AML-193 (cell line): ENCODE measurements at regions not wholly inside any gene's neighbourhood (a gene's known extent, or its start where the extent isn't known, plus 50 kb on each side); places are given as distances from the start of the nearest gene placed in this dataset.
A peak's percentile ranks its signal among the peaks of the same experiment; 100 is the strongest.
"Not testable (repeated sequence)": the region's sequence is repeated elsewhere in the genome, so short reads cannot be mapped to it uniquely, and the experiment has no call there.

Experiments
- DNase-seq, 2 experiments: peaks; one replicate each; lab custom pipeline; 2025; lab: John Stamatoyannopoulos, UW

DNA sequence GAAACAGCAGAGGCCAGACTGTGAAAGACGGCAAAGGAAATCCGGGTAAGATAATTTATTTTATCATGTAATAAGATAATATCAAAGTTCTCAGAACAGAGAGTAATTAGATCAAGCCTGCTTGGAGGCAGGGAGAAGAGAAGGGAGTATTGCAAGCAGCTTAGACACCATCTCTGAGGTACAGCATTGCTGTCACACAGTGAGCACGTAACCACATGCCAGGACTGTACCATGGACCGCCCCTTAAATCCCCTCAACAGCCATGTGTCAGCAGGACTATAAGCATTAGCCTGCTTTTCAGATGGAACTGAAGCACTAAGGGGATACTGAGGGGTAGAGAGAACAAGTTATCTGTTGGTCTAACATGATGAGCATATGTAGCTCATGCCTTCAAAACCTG lies 141.5 kb downstream of the C6orf118 start:
- no peak for DNase-seq

- DNase-seq = no peak
Observed at GRCh38 chr6:165167311-165167710, 142.1 kb downstream of the C6orf118 start.

DNA sequence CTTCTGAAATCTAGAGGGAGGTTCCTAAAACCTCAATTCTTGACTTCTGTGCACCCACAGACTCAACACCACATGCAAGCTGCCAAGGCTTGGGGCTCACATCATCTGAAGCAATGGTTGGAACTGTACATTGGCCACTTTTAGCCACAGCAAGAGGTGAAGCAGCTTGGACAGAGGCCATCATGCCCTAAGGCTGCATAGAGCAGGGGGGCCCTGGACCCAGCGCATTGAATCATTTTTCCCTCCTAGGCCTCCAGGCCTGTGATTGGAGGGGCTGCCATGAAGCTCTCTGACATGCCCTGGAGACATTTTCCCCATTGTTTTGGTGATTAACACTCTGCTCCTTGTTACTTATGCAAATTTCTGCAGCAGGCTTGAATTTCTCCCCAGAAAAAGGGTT lies 145.9 kb downstream of the C6orf118 start:
- DNase-seq = no peak

GRCh38 chr6:165159460-165159859 lies 149.9 kb downstream of the C6orf118 start:
- no peak for DNase-seq

- DNase-seq = no peak
Observed at GRCh38 chr6:165146456-165146855, 162.9 kb downstream of the C6orf118 start.

GRCh38 chr6:165135889-165136288 lies 173.5 kb downstream of the C6orf118 start:
- no peak for DNase-seq

GRCh38 chr6:165129086-165129485 lies 180.3 kb downstream of the C6orf118 start:
- DNase-seq = no peak

GRCh38 chr6:165127743-165128142 lies 181.7 kb downstream of the C6orf118 start:
- not testable (repeated sequence) for DNase-seq

DNA sequence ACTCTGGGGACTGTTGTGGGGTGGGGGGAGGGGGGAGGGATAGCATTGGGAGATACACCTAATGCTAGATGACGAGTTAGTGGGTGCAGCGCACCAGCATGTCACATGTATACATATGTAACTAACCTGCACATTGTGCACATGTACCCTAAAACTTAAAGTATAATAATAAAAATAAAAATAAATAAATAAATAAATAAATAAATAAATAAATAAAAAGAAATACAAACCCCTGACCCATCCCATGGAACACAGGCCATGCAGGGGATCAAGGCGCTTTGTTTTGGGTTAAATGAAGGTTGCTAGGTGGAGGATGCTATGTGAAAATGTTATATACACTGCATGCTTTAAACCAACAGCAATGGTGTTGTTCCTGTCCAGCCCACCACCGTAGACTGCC lies 184.7 kb downstream of the C6orf118 start:
- not testable (repeated sequence) for DNase-seq

DNA sequence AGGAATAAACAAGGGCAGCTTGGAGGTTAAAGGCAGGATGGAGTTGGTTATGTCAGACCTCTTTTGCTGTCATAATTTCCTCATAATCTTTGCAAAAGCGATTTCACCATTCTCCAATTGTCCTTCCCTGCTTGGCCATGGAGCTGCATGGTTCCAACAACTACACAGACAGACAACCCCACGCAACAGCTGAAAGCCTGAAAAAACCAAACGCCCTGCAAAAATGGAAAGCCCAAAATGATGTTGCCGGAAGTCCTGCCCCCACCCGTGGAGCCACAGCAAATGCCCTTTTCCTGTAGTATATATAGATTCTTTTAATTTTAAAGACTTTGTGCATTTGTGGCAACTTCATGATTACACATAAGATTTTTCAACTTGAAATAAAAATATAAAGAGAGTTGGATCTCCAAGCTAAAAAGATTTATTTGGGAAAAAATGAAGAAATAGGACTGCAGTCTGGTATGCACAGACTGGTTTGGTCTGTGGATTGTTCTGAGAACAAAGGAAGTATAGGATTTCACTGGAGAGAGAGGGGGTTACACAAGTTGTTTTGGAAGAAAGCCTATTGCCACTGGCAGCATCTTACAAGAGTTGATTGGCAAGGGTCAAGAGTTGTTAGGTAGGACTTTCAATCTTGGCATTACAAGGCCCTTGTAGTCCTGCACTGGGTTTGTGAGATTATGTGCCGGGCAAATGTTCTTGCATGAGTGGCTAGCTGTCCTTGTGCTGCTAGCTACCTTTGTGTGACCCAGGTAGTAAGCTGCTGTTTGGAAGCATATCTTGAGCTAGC lies 190.0 kb downstream of the C6orf118 start:
- no peak for DNase-seq

DNA sequence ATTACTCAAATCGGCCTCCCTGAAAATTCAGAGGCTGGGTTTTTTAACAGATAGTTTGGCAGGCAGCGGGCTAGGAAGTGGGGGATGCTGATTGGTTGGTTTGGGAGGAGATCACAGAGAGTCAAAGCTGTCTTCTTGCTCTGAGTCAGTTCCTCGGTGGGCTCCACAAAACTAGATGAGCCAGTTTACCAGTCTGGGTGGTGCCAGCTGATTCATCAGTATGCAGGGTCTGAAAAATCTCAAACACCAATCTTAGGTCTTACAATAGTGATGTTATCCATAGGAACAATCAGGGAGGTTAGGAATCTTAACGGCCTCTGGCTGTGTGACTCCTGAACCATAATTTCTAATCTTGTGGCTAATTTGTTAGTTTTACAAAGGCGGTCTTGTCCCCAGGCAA lies 190.7 kb downstream of the C6orf118 start:
- no peak for DNase-seq

- no peak for DNase-seq
Observed at GRCh38 chr6:165117806-165118205, 191.6 kb downstream of the C6orf118 start.

GRCh38 chr6:165117121-165117520 lies 192.3 kb downstream of the C6orf118 start:
- DNase-seq = no peak

DNA sequence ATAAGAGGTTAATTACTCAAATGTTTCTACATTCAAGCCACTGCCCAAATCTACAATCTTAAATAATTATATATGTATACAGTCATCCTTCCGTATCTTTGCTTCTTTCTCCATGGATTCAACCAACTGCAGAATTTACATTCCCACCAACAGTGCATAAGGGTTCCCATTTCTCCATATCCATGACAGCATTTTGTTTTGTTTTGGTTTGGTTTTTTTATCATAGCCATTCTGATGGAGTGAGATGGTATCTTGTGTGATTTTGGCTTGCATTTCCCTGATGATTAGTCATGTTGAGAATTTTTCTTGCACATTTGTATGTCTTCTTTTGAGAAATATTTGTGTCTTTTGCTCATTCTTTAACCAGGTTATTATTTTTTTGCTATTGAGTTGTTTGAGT lies 198.5 kb downstream of the C6orf118 start:
- no peak for DNase-seq

- DNase-seq = no peak
Observed at GRCh38 chr6:165109011-165109410, 200.4 kb downstream of the C6orf118 start.

DNA sequence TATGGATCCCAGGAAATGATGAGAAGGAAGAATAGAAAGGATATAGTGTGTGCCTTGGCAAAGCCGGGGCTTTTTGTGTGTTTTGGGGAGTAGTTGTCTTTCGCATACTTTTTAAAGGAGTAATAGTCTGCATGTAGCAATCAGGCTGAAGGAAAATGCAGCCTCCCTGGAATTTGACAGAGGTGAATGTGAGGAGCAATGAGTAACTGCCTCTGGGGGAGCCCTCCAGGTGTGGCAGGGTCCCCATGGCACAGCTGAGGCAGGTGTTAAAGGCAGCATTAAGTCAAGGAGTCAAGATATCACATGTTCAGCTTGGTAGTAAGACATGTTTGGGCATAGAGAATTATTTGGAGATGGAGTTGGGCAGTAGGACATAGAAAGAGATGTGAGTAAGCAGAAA lies 203.1 kb downstream of the C6orf118 start:
- no peak for DNase-seq

DNA sequence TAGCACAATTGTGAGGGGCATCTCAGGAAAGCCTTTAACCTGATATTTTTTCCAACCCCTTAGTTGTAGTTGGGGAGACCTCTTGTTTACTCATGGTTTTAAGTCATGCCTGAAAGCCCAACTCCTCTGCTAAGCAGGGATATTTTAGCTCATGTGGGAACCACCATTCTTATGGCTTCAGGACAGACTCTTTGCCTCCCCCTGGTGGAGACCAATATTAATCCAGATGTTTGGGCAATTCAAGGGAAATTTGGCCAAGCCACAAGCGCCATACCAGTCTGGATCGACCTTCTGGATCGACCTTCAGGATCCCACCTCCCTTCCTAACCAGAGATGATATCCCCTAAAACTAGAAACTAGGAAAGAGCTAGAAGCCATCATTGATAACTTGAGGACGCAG lies 211.2 kb downstream of the C6orf118 start:
- DNase-seq = peak in 1 of 2 experiments; percentile 1

GRCh38 chr6:165096868-165097267 lies 212.5 kb downstream of the C6orf118 start:
- no peak for DNase-seq

- no peak for DNase-seq
Observed at GRCh38 chr6:165096209-165096608, 213.2 kb downstream of the C6orf118 start.

DNA sequence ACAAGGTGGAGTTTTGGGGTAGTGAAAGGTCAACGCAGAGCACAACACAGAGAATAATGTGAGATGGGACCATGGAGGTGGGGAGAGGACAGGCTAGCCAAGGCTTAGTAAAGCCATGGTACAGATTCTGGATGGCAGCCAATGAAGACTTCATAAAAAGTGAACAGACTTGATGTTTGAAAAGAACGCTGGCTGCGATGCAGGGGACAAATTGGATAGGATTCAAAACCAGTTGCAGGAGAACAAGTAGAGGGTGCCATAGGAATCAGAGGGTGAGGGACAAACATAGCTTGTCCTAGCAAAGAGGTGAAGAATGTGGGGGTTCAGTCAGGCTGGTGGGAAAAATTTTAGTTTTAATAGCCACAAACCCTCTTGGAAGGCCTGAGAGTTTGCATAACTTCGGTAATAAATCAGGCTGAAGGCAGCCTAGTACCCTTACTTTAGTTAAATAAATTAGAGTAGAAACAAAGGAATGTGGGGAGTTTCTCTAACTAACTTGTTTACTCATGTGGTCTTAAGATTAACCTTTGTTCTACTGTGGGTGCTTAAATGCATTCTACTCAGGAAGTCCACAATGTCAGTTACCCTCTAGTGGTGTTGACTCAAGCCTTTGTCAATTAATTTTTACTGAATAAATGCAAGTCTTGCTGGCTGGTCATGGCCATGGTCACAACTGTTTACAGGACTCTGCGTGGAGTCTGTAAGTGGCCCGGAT lies 216.4 kb downstream of the C6orf118 start:
- no peak for DNase-seq

DNA sequence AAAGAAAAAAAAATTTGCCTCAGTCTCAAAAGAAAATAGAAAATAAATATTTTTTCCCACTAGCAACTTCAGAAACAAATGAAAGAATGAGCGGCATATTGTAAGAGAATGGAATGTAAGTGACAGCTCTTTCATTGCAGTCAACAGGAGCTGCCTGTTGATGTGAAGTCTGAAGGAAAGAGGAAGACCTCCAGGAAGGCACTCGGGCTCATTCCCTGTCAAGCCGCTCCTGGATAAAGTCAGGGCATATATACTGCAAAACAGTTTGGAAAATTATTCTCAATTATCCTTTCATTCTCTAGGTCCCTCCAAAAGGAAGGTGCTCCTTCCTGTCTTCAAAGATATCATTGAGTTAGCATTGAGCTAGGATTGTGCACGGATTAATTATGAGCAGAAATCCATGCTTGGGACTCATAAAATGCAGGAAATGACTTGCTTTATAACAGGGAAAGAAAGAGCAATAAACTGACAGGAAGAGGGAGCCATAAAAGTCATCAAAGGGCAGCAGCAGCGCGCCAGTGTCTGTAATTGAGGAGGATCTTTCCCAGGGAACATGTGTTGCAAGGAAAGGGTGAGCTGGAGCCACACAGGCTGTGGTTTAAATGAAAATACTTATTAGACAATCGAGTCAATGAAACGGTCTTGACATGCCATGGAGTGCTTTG lies 218.2 kb downstream of the C6orf118 start:
- no peak for DNase-seq

DNA sequence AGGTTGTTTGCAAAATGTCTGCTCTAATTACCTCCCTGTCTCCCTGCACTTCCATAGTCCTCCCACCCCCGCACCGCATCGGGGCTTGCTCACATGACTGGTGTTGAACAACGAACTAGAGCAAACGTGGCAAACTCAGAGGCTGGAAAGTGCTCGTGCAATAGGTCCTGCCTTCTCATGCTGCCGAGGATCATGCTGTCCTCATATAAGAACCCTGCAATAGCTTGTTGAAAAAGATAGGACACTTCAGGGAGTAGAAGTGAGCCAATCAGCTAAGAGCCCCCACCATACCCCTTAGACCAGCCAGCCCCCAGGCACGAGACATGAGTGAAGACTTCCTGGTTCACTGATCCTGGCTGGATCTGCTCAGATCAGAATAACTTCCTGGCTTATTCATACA lies 219.2 kb downstream of the C6orf118 start:
- no peak for DNase-seq

DNA sequence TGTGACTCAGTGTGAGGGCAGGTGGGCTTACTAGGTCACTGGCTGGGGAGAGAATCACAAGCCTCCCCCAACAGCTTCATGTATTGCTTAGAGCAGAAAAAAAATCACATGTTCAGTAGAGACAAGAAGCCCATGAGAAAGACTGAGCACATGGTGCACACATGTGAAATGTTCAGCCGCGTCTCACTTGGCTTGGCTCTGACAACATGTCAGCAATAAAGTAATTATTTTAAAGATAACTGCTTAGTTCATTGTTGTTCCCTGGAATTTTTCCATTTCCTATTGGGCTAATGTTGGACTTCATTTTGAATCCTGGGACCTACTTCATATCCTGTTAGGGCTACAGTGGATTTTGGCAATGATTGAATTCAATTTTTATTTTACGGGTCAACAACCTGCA lies 222.6 kb downstream of the C6orf118 start:
- DNase-seq = no peak
